IMR-90 (cell line): ENCODE measurements at regions not wholly inside any gene's neighbourhood (a gene's known extent, or its start where the extent isn't known, plus 50 kb on each side); places are given as distances from the start of the nearest gene placed in this dataset.

Source experiments
- BHLHE40 ChIP-seq: fragments of 150-350 bp; IDR thresholded peaks from 2 replicates; pipeline ENCODE4 v1.6.1; 2016; ENCODE audit warnings: mild to moderate bottlenecking, low read depth, low read length
- CEBPB ChIP-seq: IDR thresholded peaks from 2 replicates; pipeline ENCODE4 v1.6.1; 2012; ENCODE audit warnings: low read depth, low read length, improper control_type of control experiment
- CTCF ChIP-seq: conservative IDR thresholded peaks from 2 replicates; pipeline ENCODE4 v1.5.1; 2012; ENCODE audit warnings: mild to moderate bottlenecking, low read depth, low read length, improper control_type of control experiment
- FOS ChIP-seq: fragments of 150-350 bp; IDR thresholded peaks from 2 replicates; pipeline ENCODE4 v1.6.1; 2016; ENCODE audit warnings: low read depth, low read length
- POLR2A ChIP-seq: IDR thresholded peaks from 2 replicates; pipeline ENCODE4 v1.6.1; 2012; ENCODE audit warnings: mild to moderate bottlenecking, low read depth, low read length
- RAD21 ChIP-seq: IDR thresholded peaks from 2 replicates; pipeline ENCODE4 v1.6.1; 2012; ENCODE audit warnings: low read length, improper control_type of control experiment
- SMC3 ChIP-seq: fragments of 150-350 bp; IDR thresholded peaks from 2 replicates; pipeline ENCODE4 v1.6.1; 2016; ENCODE audit warnings: low read depth, mild to moderate bottlenecking, antibody characterized with exemption, low read length, moderate library complexity
- USF2 ChIP-seq: fragments of 150-350 bp; IDR thresholded peaks from 2 replicates; pipeline ENCODE4 v1.6.1; 2017; ENCODE audit warnings: mild to moderate bottlenecking, antibody characterized with exemption, low read length, low read depth

GRCh38 chr2:5612666-5613065 is 79.5 kb upstream of the SOX11 start:
- TF ChIP-seq CTCF (no peak), POLR2A (no peak), RAD21 (no peak), FOS (no peak), CEBPB (no peak), BHLHE40 (no peak), USF2 (no peak), SMC3 (no peak)
